HG03575 (cell line): ENCODE measurements at regions not wholly inside any gene's neighbourhood (a gene's known extent, or its start where the extent isn't known, plus 50 kb on each side); places are given as distances from the start of the nearest gene placed in this dataset.
"Not testable (repeated sequence)": the region's sequence is repeated elsewhere in the genome, so short reads cannot be mapped to it uniquely, and the experiment has no call there.

Experiments
- ATAC-seq: cut with Tn5 transposase; IDR thresholded peaks from one replicate; pipeline ENCODE4 v1.9.1; 2021; ENCODE audit not compliant: unreplicated experiment, insufficient number of reproducible peaks, low FRiP score; ENCODE audit errors: extremely low read depth

DNA sequence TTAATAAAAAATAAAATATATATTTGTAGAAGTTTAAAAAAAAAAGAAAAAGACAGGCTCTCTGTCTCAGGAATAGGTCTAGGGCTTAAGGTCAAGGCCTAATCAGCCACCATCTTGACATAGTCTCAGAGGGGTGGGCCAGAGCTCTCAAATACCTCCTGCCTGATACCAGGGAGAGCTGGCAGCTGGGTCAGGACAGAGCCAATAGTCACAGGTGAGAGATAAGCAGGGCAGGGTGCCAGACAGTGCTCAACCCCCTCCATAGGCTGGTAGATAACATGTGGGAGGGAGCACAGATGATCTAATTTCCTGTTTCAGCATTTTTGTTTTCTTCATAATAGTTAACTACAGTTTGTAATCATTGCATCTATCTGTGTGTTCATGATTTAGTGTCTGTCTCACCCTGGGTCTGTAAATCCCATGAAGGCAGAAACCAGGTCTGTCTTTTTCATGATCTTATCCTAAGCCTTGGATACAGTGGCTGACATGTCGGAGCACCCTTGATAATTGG lies 152.0 kb upstream of the GRIK3 start:
- ATAC-seq = no peak

DNA sequence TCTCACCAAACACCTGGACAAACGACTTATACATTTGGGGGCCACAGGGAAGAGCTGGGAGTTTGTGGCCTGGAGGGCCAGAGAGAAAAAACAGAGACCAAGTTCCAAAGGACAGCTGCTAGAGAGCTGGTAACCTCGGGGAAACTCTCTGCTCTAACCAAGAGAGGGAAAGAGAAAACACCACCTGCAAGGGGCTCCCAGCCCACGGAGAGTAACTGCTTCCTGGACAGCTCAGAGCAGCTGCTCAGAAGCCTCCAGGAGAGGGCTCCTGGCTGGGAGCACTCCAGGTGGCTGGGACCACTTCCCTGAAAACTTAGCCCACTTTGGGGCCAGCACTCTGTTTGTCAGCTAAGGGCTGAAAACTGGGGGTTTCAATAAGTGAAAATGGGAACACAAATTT lies 154.8 kb upstream of the GRIK3 start:
- ATAC-seq = no peak

DNA sequence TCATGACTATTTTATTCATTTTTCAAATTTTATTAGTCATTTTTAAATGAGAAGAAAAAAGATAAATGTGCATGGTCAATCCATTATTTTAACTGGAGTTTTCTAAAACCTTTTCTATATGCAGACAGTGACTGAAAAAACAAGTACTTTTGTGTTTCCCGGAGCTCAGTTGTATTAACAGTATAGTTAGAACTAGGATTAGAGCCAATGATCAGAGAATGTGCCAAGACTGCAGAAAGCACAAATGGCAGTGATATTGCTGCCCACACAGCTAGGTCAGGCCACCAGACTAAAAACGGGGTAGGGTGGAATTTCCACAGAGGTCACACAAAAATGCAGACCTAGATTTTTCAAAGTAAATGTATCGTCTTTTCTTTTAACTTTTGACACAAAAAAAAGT lies 163.1 kb upstream of the GRIK3 start:
- ATAC-seq = no peak

DNA sequence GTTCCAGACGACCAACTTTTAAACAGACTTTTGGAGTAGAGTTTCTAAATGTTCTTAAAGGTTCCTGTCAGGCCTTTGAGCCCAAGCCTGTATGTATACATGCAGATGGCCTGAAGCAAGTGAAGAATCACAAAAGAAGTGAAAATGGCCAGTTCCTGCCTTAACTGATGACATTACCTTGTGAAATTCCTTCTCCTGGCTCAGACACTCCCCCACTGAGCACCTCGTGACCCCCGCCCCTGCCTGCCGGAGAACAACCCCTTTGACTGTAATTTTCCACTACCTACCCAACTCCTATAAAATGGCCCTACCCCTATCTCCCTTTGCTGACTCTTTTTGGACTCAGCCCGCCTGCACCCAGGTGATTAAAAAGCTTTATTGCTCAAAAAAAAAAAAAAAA lies 180.0 kb upstream of the GRIK3 start:
- ATAC-seq = not testable (repeated sequence)

DNA sequence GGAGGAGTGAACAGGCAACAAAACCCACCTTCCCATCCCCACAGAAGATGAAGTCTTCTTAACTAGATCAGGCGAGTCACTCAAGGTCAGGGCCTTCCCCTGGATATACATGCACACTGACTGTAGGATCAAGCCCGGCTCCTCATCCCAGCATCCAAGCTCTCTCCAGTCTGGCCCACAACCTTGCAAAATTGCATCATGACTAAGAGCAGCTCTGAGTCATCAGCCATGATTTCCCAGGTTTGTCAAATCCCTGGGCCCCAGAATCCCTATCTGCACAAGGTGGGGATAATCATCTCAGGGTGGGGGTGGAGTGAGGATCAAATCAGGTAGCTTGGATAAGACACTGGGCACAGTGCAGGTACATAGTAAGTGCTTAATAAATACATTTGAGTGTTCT lies 199.3 kb upstream of the GRIK3 start:
- no peak for ATAC-seq

DNA sequence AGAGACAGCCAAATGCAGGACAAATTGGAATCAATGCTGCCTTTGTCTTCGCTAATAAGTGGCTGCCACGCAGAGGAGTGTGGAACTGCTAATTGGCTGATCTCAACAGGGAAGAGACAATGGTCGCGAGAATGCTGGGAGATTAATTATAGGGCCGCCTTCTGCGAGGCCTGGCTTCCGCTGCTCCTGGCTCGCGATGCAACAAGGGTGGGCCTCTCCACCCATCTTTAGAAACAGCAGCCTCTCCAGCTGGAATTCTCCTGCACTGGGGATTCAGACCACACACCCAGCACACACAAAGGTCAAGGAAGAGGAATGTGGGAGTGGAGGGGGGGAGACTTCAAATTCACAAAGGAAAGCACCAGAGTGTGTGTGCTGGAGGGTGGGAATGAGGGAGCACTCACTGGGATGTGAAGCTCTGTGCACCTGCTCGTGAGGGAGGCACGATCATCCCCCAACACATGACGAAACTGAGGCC lies 200.7 kb upstream of the GRIK3 start:
- no peak for ATAC-seq

DNA sequence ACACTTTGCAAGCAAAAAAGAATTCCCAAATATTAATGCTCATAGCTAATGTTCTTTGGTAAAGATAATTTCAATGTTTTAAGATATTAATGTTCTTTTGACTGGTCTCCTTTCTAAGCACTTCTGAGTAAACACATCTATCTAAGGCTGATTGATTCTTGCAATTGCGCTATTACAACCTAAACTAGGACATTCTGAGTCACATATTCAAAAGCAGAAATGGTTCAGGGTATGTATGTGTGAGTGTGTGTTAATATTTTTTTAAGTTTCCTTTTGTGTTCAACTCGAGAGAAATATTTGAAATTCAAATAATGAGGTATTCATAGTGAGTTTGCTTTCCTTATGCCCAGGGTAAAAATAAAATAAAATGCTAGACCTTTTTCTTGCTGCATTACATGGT lies 203.6 kb upstream of the GRIK3 start:
- ATAC-seq = no peak

DNA sequence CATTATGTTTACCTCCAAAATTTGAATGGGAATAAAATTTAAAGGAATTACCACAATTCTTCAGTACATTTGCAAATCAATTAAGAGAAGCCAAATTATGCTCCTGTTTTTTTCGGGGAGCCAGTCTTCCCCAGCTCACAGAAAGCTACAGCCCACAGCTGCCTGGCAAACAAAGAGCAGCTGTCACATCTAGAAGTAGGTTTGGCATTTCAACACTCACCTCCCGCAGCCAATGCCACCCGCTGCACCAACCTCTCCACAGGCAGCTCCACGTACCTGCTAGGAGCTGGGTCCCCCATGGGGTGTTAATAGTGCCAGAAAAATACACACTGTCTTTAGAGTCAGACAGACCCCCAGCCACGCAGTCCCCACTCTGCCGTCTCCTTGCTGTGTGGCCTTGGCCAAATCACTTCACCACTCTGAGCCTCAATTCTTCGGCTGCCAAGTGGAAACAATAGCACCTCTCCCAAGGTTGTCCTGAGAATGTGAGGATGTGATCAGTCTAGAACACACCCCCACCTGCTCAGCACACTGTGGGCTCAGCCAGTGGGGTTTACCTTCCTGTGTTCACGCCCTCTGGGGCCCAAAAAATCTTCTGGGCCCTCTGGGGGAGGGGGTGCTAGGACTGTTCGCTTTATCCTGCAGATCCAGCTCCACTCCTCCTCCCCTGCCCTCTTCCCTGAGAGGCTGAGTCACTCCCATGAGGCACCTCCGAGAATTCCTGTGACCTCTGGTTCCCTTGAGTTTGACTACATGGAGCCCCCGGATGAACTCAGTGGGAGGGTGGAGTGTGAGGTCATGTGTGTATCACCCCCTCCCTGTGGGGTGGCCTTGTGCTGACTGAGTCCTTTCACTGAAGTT lies 204.3 kb upstream of the GRIK3 start:
- ATAC-seq = no peak

DNA sequence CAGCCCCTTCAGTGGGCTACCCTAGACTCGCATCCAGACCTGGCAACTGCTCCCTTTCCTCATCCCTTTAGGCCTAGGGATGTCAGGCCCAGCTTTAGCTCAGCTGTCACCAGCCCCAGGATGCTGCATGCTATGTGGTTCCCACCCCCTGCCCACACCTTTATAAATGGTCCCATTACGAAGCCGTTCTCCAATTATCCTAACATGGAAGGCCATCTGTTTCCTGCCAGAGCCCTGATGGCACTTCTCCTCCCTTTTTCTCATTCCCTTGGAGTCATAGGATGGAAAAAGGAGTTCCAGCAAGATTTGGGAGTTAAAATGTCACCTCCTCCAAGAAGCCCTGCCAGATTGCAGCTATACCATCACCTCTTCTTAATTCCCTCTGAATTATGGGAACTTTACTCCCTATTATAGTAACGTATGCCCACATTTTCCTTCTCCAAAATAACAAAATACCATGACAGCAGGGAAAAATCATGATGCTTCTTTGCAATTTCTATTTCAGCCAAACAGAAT lies 205.0 kb upstream of the GRIK3 start:
- no peak for ATAC-seq

DNA sequence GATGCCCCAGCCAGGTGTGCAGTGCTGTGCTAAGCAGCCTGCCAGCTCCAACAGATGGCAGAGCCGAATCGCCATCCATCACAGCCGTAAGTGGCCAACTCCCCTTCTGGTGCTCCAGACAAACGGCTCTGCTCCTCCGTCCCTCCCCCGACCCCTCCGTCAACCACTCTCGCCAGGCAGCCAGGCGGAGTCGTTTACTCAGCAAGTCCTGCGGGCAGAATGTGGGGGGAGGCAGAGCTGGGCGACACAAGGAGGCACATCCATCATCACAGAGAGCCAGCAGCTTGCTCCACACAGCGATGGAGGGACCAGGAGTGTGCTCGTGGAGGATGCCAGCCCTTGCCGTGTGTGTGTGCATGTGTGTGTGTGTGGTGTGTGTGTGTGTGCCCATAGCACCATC lies 206.6 kb upstream of the GRIK3 start:
- no peak for ATAC-seq

DNA sequence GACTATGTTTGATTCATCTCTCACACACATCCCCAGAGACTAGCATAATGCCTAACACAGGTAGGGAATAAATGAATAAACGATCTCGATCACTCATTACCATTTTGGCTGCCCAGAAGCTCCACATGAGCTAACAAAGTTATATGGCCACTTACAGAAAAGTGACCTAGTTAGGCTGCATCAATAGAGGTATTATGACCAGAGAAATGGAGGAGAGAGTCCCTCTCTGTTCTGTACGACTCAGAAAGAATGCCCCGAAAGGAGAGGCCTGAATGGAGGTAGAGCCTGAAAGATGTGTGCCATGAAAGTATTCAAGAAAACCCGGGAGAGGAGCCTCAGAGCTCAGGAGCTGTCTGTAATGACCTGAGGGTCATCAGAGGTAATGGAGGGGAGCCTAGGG lies 208.2 kb upstream of the GRIK3 start:
- no peak for ATAC-seq

DNA sequence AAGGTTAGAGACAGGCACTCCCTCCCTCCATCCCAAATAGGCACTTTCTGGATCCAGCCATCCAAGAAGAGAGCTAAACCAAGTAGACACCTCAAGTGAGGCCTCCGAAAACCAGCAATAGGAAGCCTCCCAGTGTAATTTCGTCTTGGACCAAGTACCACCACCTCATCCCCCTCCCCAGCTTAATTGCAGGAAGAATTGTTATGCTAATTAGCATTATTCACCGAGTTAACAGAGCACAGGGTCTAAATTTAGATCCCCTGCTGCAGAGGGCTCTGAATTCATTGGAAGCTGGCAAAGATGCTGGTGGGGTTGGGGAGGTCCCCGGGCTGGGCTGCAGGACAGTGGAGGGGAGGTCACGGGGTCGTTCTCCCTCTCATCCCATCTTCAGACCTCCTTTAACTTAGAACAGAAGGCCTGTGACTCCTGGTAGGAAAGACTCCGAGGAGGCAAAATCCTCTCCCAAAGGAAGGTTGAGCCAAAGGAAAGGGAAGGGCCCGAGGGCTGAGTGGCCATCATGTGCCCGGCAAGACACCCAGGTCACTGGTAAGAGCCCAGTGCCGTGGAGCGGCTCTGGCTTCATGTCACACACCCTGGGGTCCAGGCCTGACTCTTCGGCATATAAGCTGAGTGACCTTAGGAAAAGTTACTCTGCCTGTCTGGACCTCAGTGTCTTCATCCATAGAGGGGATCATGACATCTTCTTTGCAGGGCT lies 209.2 kb upstream of the GRIK3 start:
- ATAC-seq = no peak

DNA sequence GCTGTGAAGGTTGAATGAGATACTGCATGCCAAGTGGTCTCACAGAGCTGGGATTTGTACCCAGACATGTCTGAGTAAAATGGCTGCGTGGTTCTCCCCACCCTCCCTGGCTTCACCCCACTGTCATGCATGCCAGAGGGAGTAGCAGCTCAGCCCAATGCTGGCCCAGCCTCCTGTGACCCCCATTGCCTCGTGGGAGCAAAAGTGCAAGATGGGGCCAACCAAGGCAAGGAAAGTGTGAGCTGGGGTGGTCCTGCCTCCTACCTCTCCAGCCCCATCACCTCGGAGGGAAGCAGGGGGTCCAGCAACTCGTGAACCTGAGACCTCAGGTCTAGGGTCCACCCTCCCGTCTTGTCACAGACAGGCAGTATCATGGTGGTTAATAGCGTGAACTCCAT lies 209.8 kb upstream of the GRIK3 start:
- ATAC-seq = no peak

DNA sequence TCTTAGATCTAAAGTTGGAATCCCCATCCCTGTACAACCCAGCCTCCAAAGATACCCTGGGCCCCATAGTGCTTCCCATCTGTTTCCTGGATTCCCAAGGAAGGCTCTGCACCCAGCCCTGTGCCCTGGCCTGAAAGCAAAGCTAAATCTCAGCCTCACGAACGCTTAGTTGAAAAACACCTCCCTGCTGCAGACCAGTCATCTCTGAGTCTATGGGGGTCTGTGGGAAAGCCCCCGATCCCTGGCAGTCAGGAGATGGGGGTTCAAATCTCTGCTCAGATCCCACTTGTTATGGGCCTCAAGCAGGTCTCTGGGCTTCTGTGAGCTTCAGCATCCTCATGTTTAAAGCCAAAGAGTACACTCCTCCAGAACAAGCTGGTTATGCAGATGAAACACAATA lies 210.5 kb upstream of the GRIK3 start:
- no peak for ATAC-seq

DNA sequence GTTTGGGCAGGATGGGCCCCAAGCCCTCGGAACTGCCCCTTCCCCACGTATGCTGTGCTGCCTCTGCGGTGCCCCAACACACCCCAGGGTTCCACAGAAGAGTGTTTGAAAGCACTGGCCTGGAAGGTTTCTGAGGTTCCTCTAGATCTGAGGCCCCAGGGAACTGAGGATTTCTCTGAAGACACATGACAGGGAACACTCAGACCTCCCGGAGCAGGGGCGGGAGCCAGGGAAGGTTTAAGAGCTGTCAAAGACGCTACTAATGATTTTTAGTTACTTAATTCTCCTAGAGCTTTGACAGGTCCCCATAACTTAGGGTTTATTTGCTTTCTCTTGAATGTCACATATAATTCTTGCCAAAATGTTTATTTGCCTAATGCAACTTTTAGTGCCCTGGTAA lies 212.3 kb upstream of the GRIK3 start:
- ATAC-seq = no peak

DNA sequence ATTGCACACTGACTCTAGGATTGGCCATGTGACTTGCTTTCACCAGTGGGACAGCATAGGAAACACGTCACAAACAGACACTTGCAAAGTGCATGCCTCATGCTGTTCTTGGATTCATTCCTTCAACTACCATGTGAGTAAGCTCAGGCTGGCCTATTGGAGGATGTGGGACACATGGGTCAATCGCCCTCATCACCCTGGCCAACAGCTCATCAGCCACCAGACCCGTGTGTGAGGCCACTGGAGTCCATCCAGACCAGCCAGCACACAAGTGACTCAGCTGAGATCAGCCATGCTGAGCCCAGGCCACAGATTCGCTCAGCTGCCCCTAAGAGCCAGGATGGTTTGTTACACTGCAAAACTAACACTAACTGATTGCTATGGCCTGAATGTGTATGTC lies 216.1 kb upstream of the GRIK3 start:
- ATAC-seq = no peak

DNA sequence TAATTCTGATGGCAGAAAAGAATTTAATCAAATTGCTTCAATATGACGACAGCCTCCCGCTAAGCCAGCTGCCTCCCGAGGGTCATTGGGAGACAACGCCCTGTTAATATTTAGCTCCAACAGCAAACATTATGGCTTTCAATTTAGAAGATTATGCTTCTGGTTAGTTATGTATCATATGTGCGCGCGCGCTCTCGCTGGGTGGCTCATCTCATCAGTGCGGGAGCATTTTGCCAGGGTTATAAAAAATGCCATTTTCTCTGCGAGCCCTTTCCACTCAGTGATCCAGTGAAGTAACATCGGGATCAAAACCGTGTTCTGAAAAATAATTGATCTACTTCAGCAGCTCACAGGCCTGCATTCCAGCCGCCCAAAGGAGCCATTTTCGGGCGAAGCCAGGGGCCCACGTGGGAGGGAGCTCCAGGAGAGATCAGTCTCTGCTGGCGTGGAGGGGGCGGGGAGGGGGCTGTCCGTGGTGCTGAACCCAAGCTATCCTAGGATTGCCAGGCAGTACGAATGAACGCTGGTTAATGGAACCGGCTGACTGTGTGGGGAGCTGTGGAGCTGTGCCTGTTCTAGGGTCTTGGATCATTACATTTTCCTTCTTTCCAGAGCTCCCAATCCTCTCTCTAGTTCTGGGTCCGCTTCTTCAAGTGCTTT lies 219.1 kb upstream of the ZC3H12A start:
- ATAC-seq = no peak

DNA sequence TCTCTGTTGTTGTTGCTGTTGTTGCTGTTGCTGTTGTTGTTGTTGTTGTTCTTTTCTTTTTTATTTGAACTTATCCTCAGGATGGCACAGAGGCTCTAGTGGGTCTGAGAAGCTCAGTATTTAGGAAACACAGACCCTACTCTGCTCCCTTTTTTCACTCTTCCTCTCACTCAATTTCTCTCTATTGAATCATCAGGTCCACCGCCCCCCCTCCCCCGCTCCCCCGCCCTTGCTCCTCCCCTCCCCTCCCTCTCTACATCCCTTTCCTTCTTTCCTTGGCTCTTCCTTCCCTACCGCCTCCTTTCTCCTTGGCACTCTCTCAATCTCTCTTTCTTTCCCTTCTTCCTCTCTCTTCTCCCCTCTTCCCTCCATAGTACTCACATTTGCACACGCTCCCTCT lies 218.5 kb upstream of the ZC3H12A start:
- ATAC-seq = no peak

DNA sequence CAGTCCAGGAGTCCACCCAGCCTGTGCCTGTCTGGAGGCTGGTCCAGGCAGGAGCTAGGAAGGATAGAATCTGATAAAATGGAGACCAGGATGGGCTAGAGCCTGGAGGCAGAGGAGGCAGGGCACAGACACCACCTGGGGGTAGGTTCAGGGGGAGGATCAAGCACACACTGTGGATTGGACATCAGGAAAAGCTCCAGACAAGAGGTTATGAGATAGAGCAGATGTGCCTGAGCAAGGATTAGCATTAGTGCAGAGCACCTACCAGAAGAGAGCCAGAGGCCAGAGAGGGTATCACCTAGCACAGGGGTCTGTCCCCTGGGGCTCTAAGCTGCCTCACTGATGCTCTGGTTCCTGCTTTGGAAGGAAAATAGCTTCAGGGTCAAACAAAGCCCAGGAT lies 216.7 kb upstream of the ZC3H12A start:
- ATAC-seq = no peak

DNA sequence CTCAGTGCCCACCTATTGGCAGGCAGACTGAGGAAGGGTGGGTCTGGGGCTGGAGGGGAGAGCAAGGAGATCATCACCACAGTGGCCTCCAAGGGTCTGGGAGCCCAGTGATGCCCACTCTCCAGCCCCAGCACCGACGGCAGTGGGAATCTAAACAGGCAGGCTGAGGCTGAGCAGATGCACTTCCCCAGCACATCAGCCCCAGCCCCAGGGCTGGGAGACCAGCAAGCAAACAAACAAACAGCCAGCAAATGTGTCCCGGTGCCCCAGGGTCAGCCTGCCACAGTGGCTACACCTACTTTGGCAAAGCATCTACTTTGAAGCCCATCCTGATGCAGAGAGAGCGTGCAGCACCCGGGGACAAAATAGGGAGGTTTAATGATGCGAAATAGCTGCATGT lies 216.3 kb upstream of the ZC3H12A start:
- no peak for ATAC-seq
